ENCODE measurements at regions not wholly inside any gene's neighbourhood (a gene's known extent, or its start where the extent isn't known, plus 50 kb on each side); places are given as distances from the start of the nearest gene placed in this dataset.
A peak's percentile ranks its signal among the peaks of the same experiment; 100 is the strongest.

- H3K4me2 ChIP-seq (ENCODE audit: control insufficient read depth, insufficient read depth), result 0 out of 2 replicates have a peak overlapping the region, but pooled peaks have one; percentile 21
- intact Hi-C loops (cut with micrococcal nuclease; ENCODE audit: unreplicated experiment), result loop anchor here (1.0 to 5.0 kb wide), 3 partner anchors 55 to 97 kb away; no protein-coding TSS in a partner anchor
- ChIA-PET CTCF (interaction anchor here (0.6 to 2.3 kb wide), 4 partner anchors 53 to 67 kb away, joined by 3 to 13 read pairs (median 4); no protein-coding TSS in a partner anchor), SMC1A (ENCODE audit: uncharacterized antibody, unreplicated experiment) (interaction anchor here (0.9 to 5.4 kb wide), 27 partner anchors 10 to 258 kb away, joined by 3 to 58 read pairs (median 7); no protein-coding TSS in a partner anchor), RAD21 (ENCODE audit: unreplicated experiment) (interaction anchor here (0.8 to 3.9 kb wide), 25 partner anchors 10 to 313 kb away, joined by 3 to 28 read pairs (median 4); no protein-coding TSS in a partner anchor), POLR2A (interaction anchor here (0.7 to 1.9 kb wide), 15 partner anchors 9 to 181 kb away, joined by 3 to 11 read pairs (median 3); no protein-coding TSS in a partner anchor)
- peak; percentile 79 for ATAC-seq
- no peak overlapping the region for H2AFZ ChIP-seq (ENCODE audit: control insufficient read depth, low read depth, low read length)
- no peak overlapping the region for H3K9ac ChIP-seq (ENCODE audit: control insufficient read depth, insufficient read depth, low read length)
- no peaks in the 10 kb centered on the region for H3K79me2 ChIP-seq (ENCODE audit: control insufficient read depth, insufficient read depth, low read length)
- H3K4me1 ChIP-seq (ENCODE audit: control insufficient read depth, insufficient read depth, low read length), result peaks cover 9% of the 10 kb centered on the region
- DNase-seq (ENCODE audit: low read depth, low spot score), result peak; percentile 50
- H3K27ac ChIP-seq (ENCODE audit: control insufficient read depth, insufficient read depth), result no peak overlapping the region; the same call in 1 of the 2 replicates
- FAIRE-seq, result no peak
- WGBS (ENCODE audit: insufficient coverage, insufficient replicate concordance, low lambda C conversion rate, missing lambda C conversion rate), result 21% methylated on average over 10 of the region's 10 CpGs
- BruUV-seq (replicated peaks), result no TSS peak
- H3K9me3 ChIP-seq (replicated peaks; ENCODE audit: control insufficient read depth, insufficient read depth, low read length), result no peaks in the 10 kb centered on the region; the same call in 1 of the 3 replicates
- no peak overlapping the region for H3K4me3 ChIP-seq
- 0 out of 4 replicates have a peak, but pooled peaks cover 0 to 3% of the 10 kb centered on the region in 2 experiments for H3K27me3 ChIP-seq (replicated peaks in 1 of 2; ENCODE audit: control insufficient read depth in 2 of 2, insufficient read depth in 2 of 2, low read length in 1 of 2)
- in situ Hi-C loops (cut with MboI), result no loop called here
- H4K20me1 ChIP-seq (ENCODE audit: control insufficient read depth, insufficient read depth), result no peaks in the 10 kb centered on the region
- H3K36me3 ChIP-seq (ENCODE audit: control insufficient read depth in 2 of 2, insufficient read depth in 2 of 2, low read length in 1 of 2), result no peaks in the 10 kb centered on the region
- TF ChIP-seq ATF7 (IDR thresholded peaks at IDR 0.05; ENCODE audit: low read depth), result peak; percentile 39; the same call in 1 of the 2 replicates
- TF ChIP-seq MTA2 (IDR thresholded peaks at IDR 0.05; ENCODE audit: low read depth), result peak; percentile 76
- no peak for TF ChIP-seq RFX5 (IDR thresholded peaks at IDR 0.05; ENCODE audit: low read depth, low read length)
- no peak for TF ChIP-seq CHD1 (IDR thresholded peaks at IDR 0.05; ENCODE audit: low read depth, low read length)
- no peak for TF ChIP-seq SMC3 (IDR thresholded peaks at IDR 0.05; ENCODE audit: borderline replicate concordance, low read length)
- TF ChIP-seq NR2C1 (IDR thresholded peaks at IDR 0.05), result no peak
- peak; percentile 97 for TF ChIP-seq EED (IDR thresholded peaks at IDR 0.05; ENCODE audit: low read depth)
- no peak for TF ChIP-seq NFYB (IDR thresholded peaks at IDR 0.05; ENCODE audit: insufficient read depth, low read depth, low read length)
- TF ChIP-seq HDGF (IDR thresholded peaks at IDR 0.05), result no peak
- TF ChIP-seq SUZ12 (IDR thresholded peaks at IDR 0.05; ENCODE audit: unreplicated experiment), result no peak
- TF ChIP-seq PKNOX1 (IDR thresholded peaks at IDR 0.05), result no peak
- TF ChIP-seq NFYA (IDR thresholded peaks at IDR 0.05; ENCODE audit: borderline replicate concordance, low read depth, low read length), result no peak
- TF ChIP-seq RAD21 (IDR thresholded peaks at IDR 0.05; ENCODE audit: insufficient read depth, low read depth, low read length), result 0 out of 2 replicates have a peak, but pooled peaks have one; percentile 1
- TF ChIP-seq ETV6 (conservative IDR thresholded peaks at IDR 0.05 in 1 of 2, IDR thresholded peaks at IDR 0.05 in 1 of 2; ENCODE audit: borderline replicate concordance in 1 of 2, low read depth in 1 of 2), result peak in 1 of 2 experiments; percentile 58; a peak in 2 of 4 replicates
- TF ChIP-seq NKRF (conservative IDR thresholded peaks at IDR 0.05), result no peak
- TF ChIP-seq ZBTB33 (IDR thresholded peaks at IDR 0.05), result no peak
- TF ChIP-seq TCF7 (IDR thresholded peaks at IDR 0.05; ENCODE audit: borderline replicate concordance), result no peak
- no peak for TF ChIP-seq WRNIP1 (IDR thresholded peaks at IDR 0.05; ENCODE audit: borderline replicate concordance, low read depth, low read length)
- peak; percentile 64; the same call in 1 of the 2 replicates for TF ChIP-seq PAX5 (IDR thresholded peaks at IDR 0.05; ENCODE audit: borderline replicate concordance, low read depth, low read length)
- TF ChIP-seq SIX5 (IDR thresholded peaks at IDR 0.05; ENCODE audit: low read depth, low read length, severe bottlenecking), result no peak
These were observed 192.1 kb upstream of the CXCR4 start for GRCh38 chr2:136310005-136310495.

All from GM12878 (cell line).